Astrocyte (in vitro differentiated cells and primary cell): ENCODE measurements at regions not wholly inside any gene's neighbourhood (a gene's known extent, or its start where the extent isn't known, plus 50 kb on each side); places are given as distances from the start of the nearest gene placed in this dataset.
A peak's percentile ranks its signal among the peaks of the same experiment; 100 is the strongest.

Experiments
- DNase-seq: peaks from one replicate; pipeline ENCODE4 v3.0.0-alpha.2; 2010; ENCODE audit warnings: low read depth
- FAIRE-seq: peaks from 2 replicates; lab custom pipeline; 2011; peaks lifted over from hg19 to GRCh38; lab: Jason Lieb, UNC
- H2AFZ ChIP-seq: 2 replicates; pipeline ENCODE4 v1.6.0; 2012; ENCODE audit warnings: low read depth, low read length, inconsistent platforms
- H3K27ac ChIP-seq: 2 replicates; pipeline ENCODE4 v1.5.1; 2011; ENCODE audit warnings: low read depth, low read length, inconsistent platforms
- H3K27me3 ChIP-seq: 2 replicates; pipeline ENCODE4 v1.6.0; 2011; ENCODE audit warnings: low read length, inconsistent platforms; ENCODE audit not compliant: insufficient read depth
- H3K36me3 ChIP-seq: 2 replicates; pipeline ENCODE4 v1.5.1; 2011; ENCODE audit warnings: low read length, inconsistent platforms; ENCODE audit not compliant: insufficient read depth
- H3K4me1 ChIP-seq: 2 replicates; pipeline ENCODE4 v1.5.1; 2011; ENCODE audit warnings: low read length, inconsistent platforms; ENCODE audit not compliant: insufficient read depth
- H3K4me2 ChIP-seq: 2 replicates; pipeline ENCODE4 v1.6.0; 2012; ENCODE audit warnings: low read length, inconsistent platforms
- H3K4me3 ChIP-seq: 2 replicates; pipeline ENCODE4 v1.5.1; 2011; ENCODE audit warnings: low read depth, mild to moderate bottlenecking, low read length, inconsistent platforms; ENCODE audit not compliant: insufficient read depth
- H3K79me2 ChIP-seq: 2 replicates; pipeline ENCODE4 v1.6.0; 2012; ENCODE audit warnings: mild to moderate bottlenecking, low read length, inconsistent platforms; ENCODE audit not compliant: insufficient read depth
- H3K9ac ChIP-seq: 2 replicates; pipeline ENCODE4 v1.6.0; 2012; ENCODE audit warnings: mild to moderate bottlenecking, low read length, inconsistent platforms
- H3K9me3 ChIP-seq: 2 replicates; pipeline ENCODE4 v1.5.1; 2012; ENCODE audit warnings: low read depth, mild to moderate bottlenecking, low read length, inconsistent platforms; ENCODE audit not compliant: insufficient read depth
- H4K20me1 ChIP-seq: 2 replicates; pipeline ENCODE4 v1.6.0; 2012; ENCODE audit warnings: low read length, inconsistent platforms; ENCODE audit not compliant: insufficient read depth
- H3K27ac Mint-ChIP-seq: one replicate; pipeline ENCODE4 v1.8.0; 2021; ENCODE audit warnings: mild to moderate bottlenecking, mixed read lengths; ENCODE audit not compliant: unreplicated experiment
- H3K27me3 Mint-ChIP-seq: one replicate; pipeline ENCODE4 v1.8.0; 2021; ENCODE audit warnings: low read depth, mixed read lengths; ENCODE audit not compliant: unreplicated experiment
- H3K36me3 Mint-ChIP-seq: one replicate; pipeline ENCODE4 v1.8.0; 2021; ENCODE audit warnings: low read depth, mixed read lengths; ENCODE audit not compliant: unreplicated experiment
- H3K4me1 Mint-ChIP-seq: one replicate; pipeline ENCODE4 v1.8.0; 2021; ENCODE audit warnings: low read depth, mixed read lengths; ENCODE audit not compliant: unreplicated experiment
- H3K4me3 Mint-ChIP-seq: one replicate; pipeline ENCODE4 v1.8.0; 2021; ENCODE audit warnings: mild to moderate bottlenecking, moderate library complexity, mixed read lengths; ENCODE audit not compliant: unreplicated experiment
- H3K9me3 Mint-ChIP-seq: one replicate; pipeline ENCODE4 v1.8.0; 2021; ENCODE audit warnings: mild to moderate bottlenecking, mixed read lengths; ENCODE audit not compliant: unreplicated experiment
- CTCF ChIP-seq: IDR thresholded peaks from 2 replicates; pipeline ENCODE4 v1.5.1; 2011; ENCODE audit warnings: low read depth, mild to moderate bottlenecking, inconsistent platforms, low read length, moderate library complexity; ENCODE audit not compliant: insufficient read depth
- EZH2 ChIP-seq: IDR thresholded peaks from 2 replicates; pipeline ENCODE4 v1.6.1; 2012; ENCODE audit warnings: mild to moderate bottlenecking, low read length, inconsistent platforms; ENCODE audit not compliant: insufficient read depth

GRCh38 chr2:13574831-13575230, 858.1 kb downstream of the TRIB2 start:
- H3K27ac Mint-ChIP-seq = no peak overlapping the region
- TF ChIP-seq EZH2 (no peak), CTCF (no peak)
- Histone ChIP-seq H3K9ac (no peak overlapping the region), H3K79me2 (no peaks in the 10 kb centered on the region), H3K36me3 (no peaks in the 10 kb centered on the region), H3K27ac (no peak overlapping the region), H3K27me3 (no peaks in the 10 kb centered on the region), H4K20me1 (no peaks in the 10 kb centered on the region), H3K4me3 (no peak overlapping the region), H3K4me1 (peaks cover 4% of the 10 kb centered on the region), H3K9me3 (no peaks in the 10 kb centered on the region), H2AFZ (no peak overlapping the region), H3K4me2 (no peak overlapping the region)
- H3K9me3 Mint-ChIP-seq = no peaks in the 10 kb centered on the region
- H3K4me1 Mint-ChIP-seq = peaks cover 16% of the 10 kb centered on the region
- H3K4me3 Mint-ChIP-seq = no peak overlapping the region
- no peaks in the 10 kb centered on the region for H3K27me3 Mint-ChIP-seq
- H3K36me3 Mint-ChIP-seq = no peaks in the 10 kb centered on the region
- DNase-seq = no peak
- FAIRE-seq = no peak

- Histone ChIP-seq H3K4me1 (peaks cover 4% of the 10 kb centered on the region), H3K4me2 (no peak overlapping the region), H3K36me3 (no peaks in the 10 kb centered on the region), H3K9ac (no peak overlapping the region), H3K27me3 (no peaks in the 10 kb centered on the region), H3K9me3 (no peaks in the 10 kb centered on the region), H3K4me3 (no peak overlapping the region), H4K20me1 (no peaks in the 10 kb centered on the region), H2AFZ (no peak overlapping the region), H3K79me2 (no peaks in the 10 kb centered on the region), H3K27ac (no peak overlapping the region)
- Mint-ChIP-seq H3K27ac (no peak overlapping the region), H3K4me3 (no peak overlapping the region), H3K36me3 (no peaks in the 10 kb centered on the region), H3K27me3 (no peaks in the 10 kb centered on the region), H3K9me3 (no peaks in the 10 kb centered on the region), H3K4me1 (peaks cover 16% of the 10 kb centered on the region)
- TF ChIP-seq CTCF (no peak), EZH2 (no peak)
- FAIRE-seq (no peak), DNase-seq (no peak)
Measured at GRCh38 chr2:13576406-13577036, 859.8 kb downstream of the TRIB2 start.

GRCh38 chr2:13578547-13578946, 861.8 kb downstream of the TRIB2 start:
- Mint-ChIP-seq H3K4me3 (no peak overlapping the region), H3K27ac (no peak overlapping the region)

More at GRCh38 chr2:13578547-13578946, 861.8 kb downstream of the TRIB2 start:
- Histone ChIP-seq H3K9me3 (no peaks in the 10 kb centered on the region), H3K4me1 (no peaks in the 10 kb centered on the region), H4K20me1 (no peaks in the 10 kb centered on the region), H2AFZ (no peak overlapping the region), H3K4me2 (no peak overlapping the region), H3K79me2 (no peaks in the 10 kb centered on the region), H3K4me3 (no peak overlapping the region), H3K36me3 (no peaks in the 10 kb centered on the region), H3K27ac (no peak overlapping the region), H3K27me3 (no peaks in the 10 kb centered on the region), H3K9ac (no peak overlapping the region)
- Mint-ChIP-seq H3K27me3 (no peaks in the 10 kb centered on the region), H3K4me1 (peaks cover 15% of the 10 kb centered on the region), H3K36me3 (no peaks in the 10 kb centered on the region), H3K9me3 (no peaks in the 10 kb centered on the region)
- TF ChIP-seq CTCF = no peak
- no peak for TF ChIP-seq EZH2
- FAIRE-seq (no peak), DNase-seq (peak; percentile 47)
